CD14-positive monocyte (primary cell): ENCODE measurements at regions not wholly inside any gene's neighbourhood (a gene's known extent, or its start where the extent isn't known, plus 50 kb on each side); places are given as distances from the start of the nearest gene placed in this dataset.

Experiments used
- DNase-seq, 3 donors: peaks; one replicate each; pipeline ENCODE4 v3.0.0-alpha.2; 2011 to 2022
- H2AFZ ChIP-seq: 2 replicates; pipeline ENCODE4 v1.6.0; 2012; ENCODE audit warnings: mild to moderate bottlenecking, low read depth, low read length, inconsistent platforms; ENCODE audit not compliant: insufficient read depth, poor library complexity, severe bottlenecking
- H3K27ac ChIP-seq, 2 donors: 1 replicate in 1 of 2; 2 replicates in 1 of 2; pipeline ENCODE4 v1.5.1; 2012 to 2013; ENCODE audit warnings: low read length in 2 of 2, control low read depth in 1 of 2, inconsistent platforms in 1 of 2, low read depth in 1 of 2, mild to moderate bottlenecking in 1 of 2
- H3K27me3 ChIP-seq, 2 donors: one replicate each; pipeline versions ENCODE4 v1.6.0 to v1.6.1; 2011 to 2013; ENCODE audit warnings: low read length in 2 of 2; ENCODE audit not compliant: control insufficient read depth in 2 of 2, insufficient read depth in 2 of 2
- H3K36me3 ChIP-seq, 2 donors: replicated peaks in 1 of 2; 1 replicate in 1 of 2; 2 replicates in 1 of 2; pipeline versions ENCODE4 v1.5.1 to v1.6.1; 2012 to 2013; ENCODE audit warnings: low read length in 2 of 2, control low read depth in 1 of 2, inconsistent platforms in 1 of 2, mild to moderate bottlenecking in 1 of 2; ENCODE audit not compliant: insufficient read depth in 2 of 2, control insufficient read depth in 1 of 2
- H3K4me1 ChIP-seq, 2 donors: 1 replicate in 1 of 2; 2 replicates in 1 of 2; pipeline versions ENCODE4 v1.5.1 to v1.6.1; 2012 to 2013; ENCODE audit warnings: low read length in 2 of 2, control low read depth in 1 of 2, inconsistent platforms in 1 of 2, mild to moderate bottlenecking in 1 of 2, moderate library complexity in 1 of 2; ENCODE audit not compliant: insufficient read depth in 2 of 2, control insufficient read depth in 1 of 2
- H3K4me2 ChIP-seq: replicated peaks from 2 replicates; pipeline ENCODE3; 2012; ENCODE audit warnings: low read length, moderate library complexity, mild to moderate bottlenecking; ENCODE audit not compliant: poor library complexity, severe bottlenecking; ENCODE audit errors: extremely low read depth
- H3K4me3 ChIP-seq, 3 experiments: fragments of 200-600 bp in 1 of 3; sonication (generic) in 1 of 3; replicated peaks in 1 of 3; 1 replicate in 2 of 3; 2 replicates in 1 of 3; pipeline ENCODE4 v1.5.1; 2011 to 2013; ENCODE audit warnings: low read length in 3 of 3, mild to moderate bottlenecking in 3 of 3, control low read depth in 2 of 3, low read depth in 2 of 3, inconsistent platforms in 1 of 3, moderate library complexity in 1 of 3
- H3K79me2 ChIP-seq: 2 replicates; pipeline ENCODE4 v1.6.0; 2012; ENCODE audit warnings: mild to moderate bottlenecking, control low read depth, inconsistent platforms, low read length, moderate library complexity; ENCODE audit not compliant: insufficient read depth
- H3K9ac ChIP-seq: 2 replicates; pipeline ENCODE4 v1.6.0; 2017; ENCODE audit warnings: low read length, mild to moderate bottlenecking; ENCODE audit not compliant: insufficient read depth, poor library complexity, severe bottlenecking
- H3K9me3 ChIP-seq, 2 donors: replicated peaks in 1 of 2; 1 replicate in 1 of 2; 2 replicates in 1 of 2; pipeline versions ENCODE4 v1.5.1 to v1.6.1; 2012 to 2013; ENCODE audit warnings: low read length in 2 of 2, control low read depth in 1 of 2; ENCODE audit not compliant: control insufficient read depth in 1 of 2, insufficient read depth in 1 of 2
- H4K20me1 ChIP-seq: 2 replicates; pipeline ENCODE4 v1.6.0; 2012; ENCODE audit warnings: mild to moderate bottlenecking, low read length, control low read depth, moderate library complexity; ENCODE audit not compliant: insufficient read depth
- H3K27ac Mint-ChIP-seq, 7 donors: one replicate each; pipeline ENCODE4 v1.8.0; 2020; ENCODE audit warnings: mild to moderate bottlenecking in 7 of 7, mixed read lengths in 7 of 7, moderate library complexity in 6 of 7, inconsistent platforms in 2 of 7
- H3K27me3 Mint-ChIP-seq, 3 donors: one replicate each; pipeline ENCODE4 v1.8.0; 2021 to 2022; ENCODE audit warnings: low read depth in 3 of 3, mild to moderate bottlenecking in 3 of 3, mixed read lengths in 3 of 3, moderate library complexity in 3 of 3, inconsistent platforms in 1 of 3
- H3K36me3 Mint-ChIP-seq, 2 donors: one replicate each; pipeline ENCODE4 v1.8.0; 2020; ENCODE audit warnings: mixed read lengths in 2 of 2, inconsistent platforms in 1 of 2, mild to moderate bottlenecking in 1 of 2
- H3K4me1 Mint-ChIP-seq: one replicate; pipeline ENCODE4 v1.8.0; 2020; ENCODE audit warnings: mild to moderate bottlenecking, mixed read lengths
- H3K4me3 Mint-ChIP-seq, 2 donors: one replicate each; pipeline ENCODE4 v1.8.0; 2020; ENCODE audit warnings: mild to moderate bottlenecking in 2 of 2, mixed read lengths in 2 of 2, moderate library complexity in 1 of 2
- H3K9me3 Mint-ChIP-seq, 7 donors: one replicate each; pipeline ENCODE4 v1.8.0; 2020 to 2022; ENCODE audit warnings: mixed read lengths in 7 of 7, mild to moderate bottlenecking in 6 of 7, moderate library complexity in 6 of 7, inconsistent platforms in 2 of 7
- WGBS: methylation state at CpG from one replicate; pipeline ENCODE4 v1.1.5; 2013; ENCODE audit warnings: missing lambda C conversion rate; ENCODE audit not compliant: insufficient coverage; 5-methylcytosine and 5-hydroxymethylcytosine counted together
- intact Hi-C, 2 donors: fragments of 100-400 bp; cut with micrococcal nuclease; formaldehyde crosslinking; loops; one replicate each; pipeline versions ENCODE4 v1.15.0 to v1.15.1; 2023
- TF ChIP-seq, protein P1 (sequence below): fragments of 200-600 bp; IDR thresholded peaks from one replicate; pipeline ENCODE4 v1.8.0; 2022; ENCODE audit warnings: antibody characterized with exemption, mild to moderate bottlenecking

- no peak overlapping the region for H3K27ac Mint-ChIP-seq
- no peak overlapping the region for H3K4me3 Mint-ChIP-seq
- Histone ChIP-seq H4K20me1 (no peaks in the 10 kb centered on the region), H2AFZ (no peak overlapping the region), H3K36me3 (no peaks in the 10 kb centered on the region), H3K27ac (no peak overlapping the region), H3K4me3 (no peak overlapping the region), H3K4me2 (no peak overlapping the region), H3K79me2 (no peaks in the 10 kb centered on the region), H3K9me3 (peaks cover 3 to 8% of the 10 kb centered on the region in 2 donors), H3K4me1 (no peaks in the 10 kb centered on the region), H3K27me3 (no peaks in the 10 kb centered on the region), H3K9ac (no peak overlapping the region)
- no peak for DNase-seq
- intact Hi-C loops: no loop called here
- no peaks in the 10 kb centered on the region for H3K36me3 Mint-ChIP-seq
- peaks cover 2 to 16% (median 4%) of the 10 kb centered on the region in 7 donors for H3K9me3 Mint-ChIP-seq
- H3K27me3 Mint-ChIP-seq: no peaks in the 10 kb centered on the region
- H3K4me1 Mint-ChIP-seq: no peaks in the 10 kb centered on the region
- no CpG with 5 or more reads among the region's 3 CpGs for whole genome bisulfite sequencing
- TF ChIP-seq, protein P1, sequence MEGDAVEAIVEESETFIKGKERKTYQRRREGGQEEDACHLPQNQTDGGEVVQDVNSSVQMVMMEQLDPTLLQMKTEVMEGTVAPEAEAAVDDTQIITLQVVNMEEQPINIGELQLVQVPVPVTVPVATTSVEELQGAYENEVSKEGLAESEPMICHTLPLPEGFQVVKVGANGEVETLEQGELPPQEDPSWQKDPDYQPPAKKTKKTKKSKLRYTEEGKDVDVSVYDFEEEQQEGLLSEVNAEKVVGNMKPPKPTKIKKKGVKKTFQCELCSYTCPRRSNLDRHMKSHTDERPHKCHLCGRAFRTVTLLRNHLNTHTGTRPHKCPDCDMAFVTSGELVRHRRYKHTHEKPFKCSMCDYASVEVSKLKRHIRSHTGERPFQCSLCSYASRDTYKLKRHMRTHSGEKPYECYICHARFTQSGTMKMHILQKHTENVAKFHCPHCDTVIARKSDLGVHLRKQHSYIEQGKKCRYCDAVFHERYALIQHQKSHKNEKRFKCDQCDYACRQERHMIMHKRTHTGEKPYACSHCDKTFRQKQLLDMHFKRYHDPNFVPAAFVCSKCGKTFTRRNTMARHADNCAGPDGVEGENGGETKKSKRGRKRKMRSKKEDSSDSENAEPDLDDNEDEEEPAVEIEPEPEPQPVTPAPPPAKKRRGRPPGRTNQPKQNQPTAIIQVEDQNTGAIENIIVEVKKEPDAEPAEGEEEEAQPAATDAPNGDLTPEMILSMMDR: no peak
Observed at GRCh38 chr5:29845206-29845605, 1348.3 kb upstream of the CDH6 start.

DNA sequence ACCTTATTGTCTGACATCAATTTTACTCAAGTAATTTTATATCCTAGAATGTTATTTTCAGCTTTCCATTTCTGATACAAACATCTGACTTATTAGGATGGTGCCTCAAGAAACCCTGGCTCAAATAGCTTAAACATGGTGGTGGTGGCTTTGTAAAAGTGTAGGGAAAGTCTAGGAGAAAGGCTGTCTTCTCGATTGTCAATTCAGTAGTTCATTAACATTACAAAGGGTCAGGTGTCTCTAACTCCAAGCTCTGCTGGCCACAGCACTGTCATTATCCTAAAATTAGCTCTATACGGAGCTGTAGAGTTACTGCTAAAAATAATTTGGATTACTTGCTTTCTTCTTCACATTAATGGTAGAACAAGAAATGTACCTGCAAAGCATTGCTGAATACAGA lies 1360.1 kb upstream of the CDH6 start:
- H3K27me3 ChIP-seq: no peaks in the 10 kb centered on the region
- no peaks in the 10 kb centered on the region for H3K4me1 ChIP-seq
- peaks cover 0 to 7% (median 2%) of the 10 kb centered on the region in 7 donors for H3K9me3 Mint-ChIP-seq
- H4K20me1 ChIP-seq: no peaks in the 10 kb centered on the region
- H3K4me3 ChIP-seq: no peak overlapping the region
- H3K4me3 Mint-ChIP-seq: no peak overlapping the region
- no peaks in the 10 kb centered on the region for H3K79me2 ChIP-seq
- no peaks in the 10 kb centered on the region for H3K4me1 Mint-ChIP-seq
- no peak overlapping the region for H2AFZ ChIP-seq
- no peak for DNase-seq
- WGBS: no CpG with 5 or more reads among the region's 2 CpGs
- no peak overlapping the region for H3K27ac Mint-ChIP-seq
- no peaks in the 10 kb centered on the region for H3K9me3 ChIP-seq
- no peak overlapping the region for H3K9ac ChIP-seq
- no peaks in the 10 kb centered on the region for H3K36me3 Mint-ChIP-seq
- H3K36me3 ChIP-seq: no peaks in the 10 kb centered on the region
- no peak overlapping the region for H3K27ac ChIP-seq
- intact Hi-C loops: no loop called here
- no peak overlapping the region for H3K4me2 ChIP-seq
- TF ChIP-seq, protein P1: no peak
- H3K27me3 Mint-ChIP-seq: no peaks in the 10 kb centered on the region
